T47D (cell line): ENCODE measurements at regions not wholly inside any gene's neighbourhood (a gene's known extent, or its start where the extent isn't known, plus 50 kb on each side); places are given as distances from the start of the nearest gene placed in this dataset.

Experiments
- DNase-seq, 2 experiments: peaks; one replicate each; pipeline versions ENCODE4 v3.0.0 to v3.0.0-alpha.2; 2011 to 2012; ENCODE audit warnings: low read depth in 1 of 2, low spot score in 1 of 2
- JUND ChIP-seq: IDR thresholded peaks from 2 replicates; pipeline ENCODE4 v1.6.1; 2012; ENCODE audit warnings: low read depth
- in situ Hi-C: cut with HindIII; loops from 2 replicates; pipeline ENCODE4 v1.10.0; 2016; ENCODE audit warnings: low sequenced_read_pairs, low pct_unique_long_range_greater_than_20kb

DNA sequence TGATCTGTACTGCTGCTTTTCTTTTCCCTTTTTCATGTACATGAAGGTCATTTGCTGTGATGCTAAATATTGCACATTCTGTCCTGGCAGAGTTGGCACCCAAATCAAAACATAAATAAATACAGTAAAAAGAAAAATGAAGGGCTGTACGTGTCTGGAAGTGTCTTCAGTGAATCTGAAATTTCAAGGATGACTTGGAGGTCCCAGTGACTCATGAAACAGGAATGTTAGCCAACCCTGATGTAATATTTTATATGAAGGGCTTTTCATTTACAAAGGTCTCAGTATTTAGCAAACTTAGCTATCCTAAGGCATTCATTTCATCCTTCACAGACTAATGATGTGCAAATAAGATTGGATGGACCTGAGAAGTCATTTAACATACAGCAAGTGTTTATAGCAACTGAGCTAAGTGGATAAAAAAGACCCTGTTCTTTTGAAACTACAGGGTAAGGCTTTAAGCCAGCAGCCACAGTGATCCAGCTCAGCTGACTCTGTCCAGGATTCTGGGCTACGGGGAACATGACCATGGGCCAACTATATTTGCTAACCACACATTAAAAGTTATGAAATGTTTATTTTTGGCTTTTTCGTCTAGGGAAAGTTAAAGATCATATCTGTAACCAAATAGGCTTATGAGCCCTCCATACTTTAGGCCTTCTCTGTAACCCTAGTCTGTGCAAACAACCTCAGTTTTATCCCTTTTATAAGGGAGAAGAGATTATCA lies 104.0 kb upstream of the DMRTA1 start:
- in situ Hi-C loops: no loop called here
- TF ChIP-seq JUND: no peak
- DNase-seq: peak in 1 of 2 experiments; percentile 57

DNA sequence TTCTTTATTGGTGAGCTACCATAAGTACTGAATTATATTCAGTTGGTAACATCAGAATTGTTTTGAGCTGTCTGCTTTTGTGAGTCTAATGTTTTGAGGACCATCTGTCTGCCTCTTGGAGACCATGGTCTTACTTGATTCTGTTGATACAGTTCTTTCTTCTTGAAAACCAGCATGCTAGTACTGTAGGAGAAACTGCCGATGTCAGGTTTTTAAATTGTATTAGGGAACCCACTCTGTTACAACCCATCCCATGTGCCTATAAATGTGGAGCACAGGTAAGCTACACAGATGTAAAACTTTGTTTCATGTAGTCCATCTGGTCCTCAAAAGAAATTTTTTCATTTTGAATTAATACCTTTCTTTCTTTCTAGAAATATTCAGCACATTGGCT lies 103.4 kb upstream of the DMRTA1 start:
- in situ Hi-C loops: no loop called here

DNA sequence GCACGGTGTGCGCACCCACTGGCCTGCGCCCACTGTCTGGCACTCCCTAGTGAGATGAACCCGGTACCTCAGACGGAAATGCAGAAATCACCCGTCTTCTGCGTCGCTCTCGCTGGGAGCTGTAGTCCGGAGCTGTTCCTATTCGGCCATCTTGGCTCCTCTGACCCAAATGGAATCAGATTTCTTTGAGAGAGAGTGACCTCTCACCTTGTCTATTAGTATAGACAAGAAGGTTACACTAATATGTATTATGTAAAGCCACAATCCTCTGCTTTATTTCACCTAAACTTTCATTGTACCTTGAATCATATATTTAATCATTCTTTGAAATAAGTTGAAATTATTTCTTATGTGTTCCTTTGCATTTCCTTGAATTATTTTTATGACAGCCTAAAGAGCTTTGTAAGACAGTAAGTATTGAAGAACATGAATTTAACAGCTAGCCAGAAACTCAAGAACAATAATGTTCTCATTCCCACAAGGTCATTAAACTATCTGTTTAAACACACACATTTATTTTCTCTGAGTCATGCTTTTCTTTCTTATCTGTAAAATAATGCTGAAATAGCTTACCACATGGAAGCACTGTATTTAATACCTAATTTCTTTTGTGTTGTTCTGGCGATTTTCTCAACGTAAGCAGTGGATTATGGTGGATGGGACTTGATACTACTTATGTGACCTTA lies 91.8 kb upstream of the DMRTA1 start:
- in situ Hi-C loops: no loop called here
- DNase-seq: no peak
- TF ChIP-seq JUND: no peak

More for the DNA sequence above, 103.4 kb upstream of the DMRTA1 start:
- no peak for DNase-seq
- TF ChIP-seq JUND: no peak

DNA sequence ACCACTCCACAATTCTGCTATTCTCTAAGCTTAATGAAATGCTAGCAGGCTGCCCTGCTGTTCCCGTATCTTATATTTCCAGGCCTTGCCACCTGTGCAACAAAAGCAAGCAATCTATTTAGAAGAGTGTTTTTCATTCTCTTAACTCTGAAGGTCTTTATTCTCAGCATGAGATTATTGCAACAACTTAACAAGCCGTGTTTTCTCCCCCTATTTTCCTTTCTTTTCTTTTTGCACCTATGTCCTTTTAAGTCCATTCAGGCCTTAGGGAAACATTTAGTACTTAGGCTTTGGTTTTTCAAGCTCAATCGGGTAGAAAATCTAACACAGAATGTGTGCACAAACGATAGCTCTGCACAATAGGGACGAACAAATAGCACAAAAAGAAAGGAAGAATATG lies 89.6 kb upstream of the DMRTA1 start:
- no peak for DNase-seq
- TF ChIP-seq JUND: no peak
- in situ Hi-C loops: no loop called here

DNA sequence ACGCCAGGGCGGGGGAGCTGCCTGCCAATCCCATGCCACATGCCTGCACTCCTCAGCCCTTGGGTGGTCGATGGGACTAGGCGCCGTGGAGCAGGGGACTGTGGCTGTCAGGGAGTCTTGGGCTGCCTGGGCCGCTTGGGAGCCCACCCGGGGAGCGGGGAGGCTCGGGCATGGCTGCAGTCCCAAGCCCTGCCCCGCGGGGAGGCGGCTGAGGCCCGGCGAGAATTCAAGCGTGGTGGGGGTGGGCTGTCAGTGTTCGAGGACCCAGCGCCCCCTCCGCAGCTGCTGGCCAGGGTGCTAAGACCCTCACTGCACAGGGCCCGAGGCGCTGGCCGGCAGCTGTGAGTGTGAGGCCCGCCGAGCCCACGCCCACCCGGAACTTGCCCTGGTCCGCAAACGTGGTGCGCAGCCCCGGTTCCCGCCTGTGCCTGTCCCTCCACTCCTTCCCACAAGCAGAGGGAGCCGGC lies 83.2 kb upstream of the DMRTA1 start:
- TF ChIP-seq JUND: no peak
- no peak for DNase-seq
- in situ Hi-C loops: no loop called here

DNA sequence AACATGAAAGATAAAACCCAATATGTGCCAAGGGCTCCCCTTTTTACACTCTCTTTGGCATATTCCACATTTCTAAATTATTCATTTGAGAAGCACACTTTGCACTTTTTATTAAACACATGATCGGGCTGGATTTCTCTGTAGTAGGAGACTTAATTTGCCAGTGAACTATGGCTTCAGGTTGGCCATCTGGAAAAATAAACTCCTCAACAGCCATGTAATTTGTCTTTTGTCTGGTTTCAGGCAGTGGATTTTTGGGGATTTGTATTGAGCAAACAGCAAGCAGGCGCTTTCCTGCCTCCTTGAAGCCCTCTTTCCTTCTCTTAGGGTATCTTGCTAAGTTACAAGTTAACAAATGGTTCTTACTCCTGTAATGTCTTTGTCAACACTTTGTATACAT lies 73.0 kb upstream of the DMRTA1 start:
- in situ Hi-C loops: no loop called here
- DNase-seq: peak in 1 of 2 experiments; percentile 1
- no peak for TF ChIP-seq JUND

DNA sequence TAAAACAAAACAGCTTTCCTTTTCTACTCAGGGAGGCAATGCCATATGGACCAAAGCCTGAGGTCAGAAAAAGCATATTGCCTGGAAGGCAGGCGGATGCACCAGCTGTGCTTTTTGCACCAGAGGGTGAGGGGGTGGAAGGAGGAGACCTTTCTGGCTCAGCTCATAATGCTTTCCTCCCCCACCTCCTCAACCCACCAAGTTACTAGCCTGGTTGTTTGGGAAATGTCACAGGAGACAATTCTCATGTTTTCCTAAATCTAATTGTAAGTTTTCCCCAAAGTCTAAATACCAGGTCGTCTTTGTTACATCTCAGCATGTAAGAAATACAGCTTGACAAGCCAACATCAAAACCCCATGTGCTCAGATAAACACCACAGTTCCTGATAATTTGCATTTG lies 72.6 kb upstream of the DMRTA1 start:
- in situ Hi-C loops: no loop called here
- DNase-seq: no peak
- no peak for TF ChIP-seq JUND

DNA sequence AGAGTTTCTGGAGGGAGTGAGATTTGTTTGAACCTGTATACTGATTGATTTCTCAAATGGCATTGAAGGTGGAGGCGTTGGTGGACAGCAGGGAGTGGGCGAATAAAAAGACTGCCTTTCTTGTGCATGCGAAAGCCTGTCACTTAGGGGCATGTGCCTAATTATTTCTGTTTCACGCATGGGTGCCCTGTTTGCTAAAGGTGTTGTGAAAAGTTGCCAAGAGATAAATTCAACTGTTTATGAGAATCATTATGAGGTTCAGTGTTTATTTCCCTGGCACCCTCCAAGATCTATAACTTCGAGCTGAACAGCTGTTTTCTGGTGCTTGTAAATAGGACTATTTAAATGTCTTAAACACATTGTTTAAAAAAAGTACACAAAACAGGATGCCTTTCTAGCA lies 67.4 kb upstream of the DMRTA1 start:
- in situ Hi-C loops: no loop called here

DNA sequence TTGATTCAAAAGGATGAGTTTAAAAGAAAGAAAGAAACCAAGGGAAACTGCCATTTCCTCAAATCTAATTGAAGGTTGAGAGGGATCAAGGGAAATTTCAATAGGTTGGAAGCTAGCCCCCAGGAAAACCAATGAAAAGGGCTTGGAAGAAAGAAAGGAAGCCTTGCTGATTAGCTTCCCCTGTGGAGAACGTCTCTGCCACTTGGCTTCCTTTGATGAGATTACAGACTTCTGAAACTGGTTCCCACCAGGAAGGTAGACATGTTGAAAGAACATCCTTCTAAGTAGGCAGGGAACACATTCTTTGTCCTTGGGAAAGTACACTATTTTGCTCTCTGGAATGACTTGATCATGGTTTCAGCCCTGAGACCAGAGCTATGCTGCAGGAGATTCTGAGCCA lies 65.5 kb upstream of the DMRTA1 start:
- in situ Hi-C loops: no loop called here
- TF ChIP-seq JUND: no peak
- DNase-seq: no peak

More for the DNA sequence above, 67.4 kb upstream of the DMRTA1 start:
- DNase-seq: no peak
- no peak for TF ChIP-seq JUND

DNA sequence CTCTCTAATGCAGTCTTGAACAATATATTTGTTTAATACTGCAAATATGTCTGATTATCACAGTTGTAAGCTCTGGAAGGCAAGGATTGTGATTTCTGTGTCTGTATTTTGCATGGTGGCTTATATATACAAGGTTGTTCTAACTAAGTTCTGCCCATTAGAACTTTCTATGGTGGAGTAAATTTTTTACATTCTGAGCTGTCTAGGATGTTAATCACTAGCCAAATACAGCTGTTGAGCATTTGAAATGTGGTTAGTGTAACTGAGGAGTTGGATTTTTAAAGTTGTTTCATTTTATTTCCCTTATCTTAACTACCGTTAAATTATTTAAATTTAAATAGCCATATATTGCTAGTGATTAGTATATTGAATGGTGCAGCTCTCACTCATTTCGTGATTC lies 64.3 kb upstream of the DMRTA1 start:
- no peak for DNase-seq
- TF ChIP-seq JUND: no peak
- in situ Hi-C loops: no loop called here

DNA sequence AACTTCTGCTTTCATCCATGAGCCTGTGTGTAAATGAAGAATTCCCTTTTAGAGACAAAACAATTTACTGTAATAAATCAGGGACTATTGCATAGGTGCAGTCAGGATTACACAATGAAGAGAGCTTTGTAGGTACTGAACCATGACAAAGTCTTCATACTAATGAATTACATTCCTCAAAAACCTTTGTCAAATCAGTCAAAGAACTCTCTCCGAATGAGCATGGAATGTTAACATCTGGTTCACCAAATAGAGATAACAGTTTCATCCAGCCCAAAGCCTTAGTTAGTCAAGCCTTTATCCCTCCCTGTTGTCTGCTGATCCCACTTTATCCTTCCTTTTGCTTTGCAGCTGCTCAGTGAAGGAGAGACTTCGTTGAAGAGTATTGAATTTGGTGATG lies 62.9 kb upstream of the DMRTA1 start:
- in situ Hi-C loops: no loop called here
- DNase-seq: no peak
- TF ChIP-seq JUND: no peak

DNA sequence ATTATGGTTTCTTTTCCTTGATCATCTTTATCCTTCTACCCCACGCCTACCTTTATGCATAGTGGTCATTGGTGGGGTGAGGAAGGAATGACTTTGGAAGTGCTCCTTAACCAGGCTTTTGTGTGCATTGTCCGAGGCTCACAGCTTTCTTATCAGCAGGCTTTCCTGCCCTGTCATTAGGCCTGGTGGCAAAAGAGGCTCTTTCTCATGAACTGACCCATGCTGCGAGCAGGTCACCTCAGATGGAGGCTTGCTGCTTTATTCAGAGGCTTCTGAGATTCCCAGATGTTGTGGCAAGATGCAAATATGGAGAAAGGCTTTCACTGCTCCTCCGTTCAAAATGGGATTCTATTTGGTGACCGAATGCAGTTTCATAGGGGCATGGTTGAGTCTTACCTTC lies 57.4 kb upstream of the DMRTA1 start:
- DNase-seq: no peak
- in situ Hi-C loops: no loop called here
- no peak for TF ChIP-seq JUND

DNA sequence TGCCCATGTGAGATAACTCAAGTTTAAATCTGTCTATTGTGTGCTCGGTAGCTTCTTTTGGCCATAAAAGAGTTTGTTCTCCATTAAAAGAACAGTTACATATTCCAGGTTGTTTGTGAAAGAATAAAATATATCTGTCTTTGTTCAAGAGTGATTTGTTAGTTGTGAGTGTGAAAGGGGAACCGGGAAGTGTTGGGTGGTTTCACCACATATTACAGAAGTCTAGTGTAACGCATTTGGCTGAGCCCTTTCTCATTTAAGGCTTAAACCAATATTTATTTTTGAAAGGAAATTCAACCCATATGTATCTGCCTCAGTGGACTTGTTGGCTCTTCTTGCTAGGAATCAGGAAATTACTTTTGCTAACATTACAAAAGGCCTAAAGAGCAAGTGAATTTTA lies 54.1 kb upstream of the DMRTA1 start:
- in situ Hi-C loops: no loop called here
- no peak for DNase-seq
- no peak for TF ChIP-seq JUND
